Urothelium cell line (cell line): ENCODE measurements at regions not wholly inside any gene's neighbourhood (a gene's known extent, or its start where the extent isn't known, plus 50 kb on each side); places are given as distances from the start of the nearest gene placed in this dataset.
"Not testable (repeated sequence)": the region's sequence is repeated elsewhere in the genome, so short reads cannot be mapped to it uniquely, and the experiment has no call there.

Experiments used
- DNase-seq: peaks from one replicate; pipeline ENCODE4 v3.0.0; 2011; ENCODE audit warnings: low spot score, mixed read lengths
- FAIRE-seq: peaks from 2 replicates; lab custom pipeline; 2011; peaks lifted over from hg19 to GRCh38; lab: Jason Lieb, UNC

GRCh38 chr5:103391659-103392058 lies 133.1 kb downstream of the MACIR start:
- no peak for FAIRE-seq
- DNase-seq, result no peak

GRCh38 chr5:103389846-103390245 lies 131.3 kb downstream of the MACIR start:
- DNase-seq (no peak), FAIRE-seq (no peak)

- no peak for DNase-seq
Measured at GRCh38 chr5:103389357-103389756, 130.8 kb downstream of the MACIR start.

GRCh38 chr5:103385722-103386121 lies 127.2 kb downstream of the MACIR start:
- no peak for DNase-seq
- FAIRE-seq, result no peak

More at GRCh38 chr5:103389357-103389756, 130.8 kb downstream of the MACIR start:
- no peak for FAIRE-seq

GRCh38 chr5:103377638-103378037 lies 119.1 kb downstream of the MACIR start:
- not testable (repeated sequence) for FAIRE-seq, DNase-seq

- no peak for DNase-seq
- FAIRE-seq, result no peak
Measured at GRCh38 chr5:103375863-103376591, 117.5 kb downstream of the MACIR start.

- DNase-seq (no peak), FAIRE-seq (no peak)
Measured at GRCh38 chr5:103375350-103375749, 116.8 kb downstream of the MACIR start.

- FAIRE-seq (no peak), DNase-seq (no peak)
Measured at GRCh38 chr5:103374473-103374963, 116.0 kb downstream of the MACIR start.

- DNase-seq, result no peak
- FAIRE-seq, result no peak
Measured at GRCh38 chr5:103373597-103374472, 115.3 kb downstream of the MACIR start.

GRCh38 chr5:103371046-103371607 lies 112.6 kb downstream of the MACIR start:
- no peak for DNase-seq
- no peak for FAIRE-seq

- FAIRE-seq, result no peak
- DNase-seq, result no peak
Measured at GRCh38 chr5:103369125-103370120, 110.9 kb downstream of the MACIR start.

GRCh38 chr5:103367702-103368101 lies 109.1 kb downstream of the MACIR start:
- no peak for DNase-seq
- no peak for FAIRE-seq

- no peak for DNase-seq
- FAIRE-seq, result no peak
Measured at GRCh38 chr5:103366918-103367549, 108.5 kb downstream of the MACIR start.

GRCh38 chr5:103364074-103364473 lies 105.5 kb downstream of the MACIR start:
- no peak for FAIRE-seq
- no peak for DNase-seq

- no peak for DNase-seq
- no peak for FAIRE-seq
Measured at GRCh38 chr5:103362211-103362610, 103.6 kb downstream of the MACIR start.

GRCh38 chr5:103360475-103360874 lies 101.9 kb downstream of the MACIR start:
- DNase-seq, result no peak
- FAIRE-seq, result no peak

GRCh38 chr5:103358305-103358995 lies 99.9 kb downstream of the MACIR start:
- no peak for FAIRE-seq
- no peak for DNase-seq

- no peak for FAIRE-seq
- no peak for DNase-seq
Measured at GRCh38 chr5:103357636-103358035, 99.1 kb downstream of the MACIR start.
